ENCODE measurements at regions not wholly inside any gene's neighbourhood (a gene's known extent, or its start where the extent isn't known, plus 50 kb on each side); places are given as distances from the start of the nearest gene placed in this dataset.

DNA sequence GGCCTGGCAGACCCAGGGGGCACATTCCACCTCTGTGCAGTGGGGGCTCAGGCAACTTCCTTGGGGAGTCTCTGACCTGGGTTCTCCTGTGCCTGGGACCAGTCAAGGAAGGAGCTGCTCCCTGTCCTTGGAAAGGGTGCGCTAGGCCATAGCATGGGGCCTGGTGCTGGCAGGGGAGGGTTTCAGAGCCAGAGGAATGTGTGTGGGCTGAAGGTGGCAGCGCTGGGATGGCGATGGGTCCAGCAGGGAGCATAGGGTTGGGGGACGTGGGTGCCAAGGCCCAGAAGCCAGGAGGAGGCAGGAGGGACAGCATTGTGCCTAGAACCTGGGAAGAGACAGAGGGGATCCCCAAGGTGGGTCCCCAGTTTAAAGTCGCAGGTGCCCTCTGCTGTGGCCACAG lies 66.3 kb upstream of the TUBA3E start:
- Histone ChIP-seq H4K8ac (ENCODE audit: low read depth in 2 of 2, low read length in 2 of 2) (no peak overlapping the region), H3K27me3 (ENCODE audit: control insufficient read depth, insufficient read depth, low read length) (peaks cover 13% of the 10 kb centered on the region; the same call in 1 of the 2 replicates), H4K5ac (ENCODE audit: low read depth, low read length) (no peak overlapping the region), H3K4me2 (ENCODE audit: low read depth, low read length) (no peak overlapping the region), H3K79me1 (ENCODE audit: low read depth in 1 of 2, low read length in 2 of 2) (no peaks in the 10 kb centered on the region), H3K14ac (replicated peaks; ENCODE audit: low read depth, low read length) (no peak overlapping the region), H2BK120ac (ENCODE audit: low read depth, low read length) (no peak overlapping the region), H3K4ac (ENCODE audit: low read depth, low read length) (no peak overlapping the region), H3K36me3 (ENCODE audit: control insufficient read depth, insufficient read depth, low read length) (no peaks in the 10 kb centered on the region), H3K9ac (ENCODE audit: low read depth, low read length) (no peak overlapping the region), H2BK15ac (ENCODE audit: low read depth, low read length) (no peak overlapping the region), H3K9me1 (ENCODE audit: insufficient read depth, low read length) (no peaks in the 10 kb centered on the region), H2AFZ (replicated peaks; ENCODE audit: low read length, poor library complexity) (no peak overlapping the region), H3K9me3 (ENCODE audit: control insufficient read depth, insufficient read depth, low read length) (no peaks in the 10 kb centered on the region), H3K4me1 (ENCODE audit: control insufficient read depth, insufficient read depth, low read length) (no peaks in the 10 kb centered on the region), H3K4me3 (ENCODE audit: insufficient read depth, low read depth, low read length) (no peak overlapping the region), H2BK20ac (ENCODE audit: low read depth, low read length) (no peak overlapping the region), H4K20me1 (ENCODE audit: insufficient read depth, low read length) (no peaks in the 10 kb centered on the region), H3K27ac (ENCODE audit: insufficient read depth, low read length) (no peak overlapping the region), H2AK9ac (replicated peaks; ENCODE audit: low read depth, low read length, poor library complexity) (no peak overlapping the region), H3K23ac (ENCODE audit: low read depth, low read length) (no peak overlapping the region), H4K91ac (ENCODE audit: insufficient read depth, low read depth, low read length) (no peak overlapping the region), H2AK5ac (ENCODE audit: low read depth, low read length) (no peak overlapping the region), H3K18ac (ENCODE audit: low read depth, low read length) (no peak overlapping the region), H3K56ac (ENCODE audit: extremely low read depth, insufficient read depth, low read length) (no peak overlapping the region), H2BK5ac (ENCODE audit: low read depth, low read length, poor library complexity, severe bottlenecking) (no peak overlapping the region)
- no peak for DNase-seq
- ATAC-seq (ENCODE audit: low read depth) = no peak
- in situ Hi-C loops (cut with MboI; ENCODE audit: low sequenced_read_pairs) = no loop called here
- BruUV-seq (replicated peaks) = no TSS peak
- 69% methylated on average over 2 of the region's 5 CpGs; no CpG with 5 or more reads in 1 of the 2 experiments for WGBS, 2 experiments (ENCODE audit: extremely low coverage in 2 of 2, insufficient read length in 1 of 2)
- ChIA-PET CTCF (no interaction called here), POLR2A (ENCODE audit: unreplicated experiment) (no interaction called here)
- dilution Hi-C loops (cut with HindIII; ENCODE audit: low sequenced_read_pairs, unreplicated experiment) = no loop called here
- intact Hi-C loops (cut with micrococcal nuclease) = no loop called here
- TF ChIP-seq POLR2A (IDR thresholded peaks at IDR 0.05; ENCODE audit: low read depth, low read length) (no peak), CHD1 (IDR thresholded peaks at IDR 0.05; ENCODE audit: low read depth, low read length) (no peak), RFX5 (IDR thresholded peaks at IDR 0.05; ENCODE audit: low read depth, low read length) (no peak)

Data from IMR-90 (cell line).